Body of pancreas (tissue), 4 donors: ENCODE measurements at regions not wholly inside any gene's neighbourhood (a gene's known extent, or its start where the extent isn't known, plus 50 kb on each side); places are given as distances from the start of the nearest gene placed in this dataset.

Experiments used
- POLR2A ChIP-seq, 3 donors: fragments of 450-650 bp; IDR thresholded peaks; one replicate each; pipeline ENCODE4 v1.6.1; 2016; ENCODE audit warnings: antibody characterized with exemption in 3 of 3, mild to moderate bottlenecking in 2 of 3
- TF ChIP-seq, protein P1 (sequence below), 7 experiments: fragments of 450-650 bp in 4 of 7; fragments of 200-600 bp in 3 of 7; sonication (generic) in 3 of 7; IDR thresholded peaks; one replicate each; pipeline ENCODE4 v1.5.1; 2016 to 2019; ENCODE audit warnings: antibody characterized with exemption in 7 of 7

DNA sequence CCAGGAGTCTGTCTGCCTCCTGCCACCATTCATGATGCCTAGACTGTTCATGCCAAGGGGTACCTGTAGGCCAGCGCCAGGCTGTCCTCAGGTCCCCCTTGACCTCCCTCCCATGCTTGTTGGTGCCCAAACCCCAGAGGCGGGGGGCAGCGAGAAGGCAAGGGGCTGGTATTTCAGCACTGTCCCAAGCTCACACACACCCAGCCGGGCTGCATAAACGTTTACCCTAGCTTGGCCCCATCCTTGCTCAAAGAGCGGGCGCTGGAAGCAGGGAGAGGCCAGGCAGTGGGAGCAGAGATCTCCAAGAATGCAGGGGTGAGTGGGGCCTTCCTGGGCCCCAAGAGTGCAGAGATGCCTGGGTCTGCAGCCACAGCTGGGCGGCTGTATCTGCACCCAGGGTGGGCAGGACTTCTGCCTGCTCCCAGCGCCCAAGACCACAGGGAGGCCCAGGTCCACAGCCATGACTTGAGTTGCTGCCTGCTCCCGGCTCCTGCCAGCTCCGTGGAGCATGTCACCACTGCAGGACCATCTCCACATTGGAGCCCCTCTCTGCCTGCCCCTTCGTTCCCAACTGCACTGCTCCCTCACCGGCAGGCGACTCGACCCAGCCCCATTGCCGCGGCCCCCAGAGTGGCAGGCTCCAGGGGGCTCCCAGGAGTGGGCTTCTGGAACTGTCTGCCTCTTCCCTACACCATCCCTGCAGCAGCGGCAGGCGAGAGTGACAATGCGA lies 616.6 kb downstream of the METTL4 start:
- TF ChIP-seq, protein P1, sequence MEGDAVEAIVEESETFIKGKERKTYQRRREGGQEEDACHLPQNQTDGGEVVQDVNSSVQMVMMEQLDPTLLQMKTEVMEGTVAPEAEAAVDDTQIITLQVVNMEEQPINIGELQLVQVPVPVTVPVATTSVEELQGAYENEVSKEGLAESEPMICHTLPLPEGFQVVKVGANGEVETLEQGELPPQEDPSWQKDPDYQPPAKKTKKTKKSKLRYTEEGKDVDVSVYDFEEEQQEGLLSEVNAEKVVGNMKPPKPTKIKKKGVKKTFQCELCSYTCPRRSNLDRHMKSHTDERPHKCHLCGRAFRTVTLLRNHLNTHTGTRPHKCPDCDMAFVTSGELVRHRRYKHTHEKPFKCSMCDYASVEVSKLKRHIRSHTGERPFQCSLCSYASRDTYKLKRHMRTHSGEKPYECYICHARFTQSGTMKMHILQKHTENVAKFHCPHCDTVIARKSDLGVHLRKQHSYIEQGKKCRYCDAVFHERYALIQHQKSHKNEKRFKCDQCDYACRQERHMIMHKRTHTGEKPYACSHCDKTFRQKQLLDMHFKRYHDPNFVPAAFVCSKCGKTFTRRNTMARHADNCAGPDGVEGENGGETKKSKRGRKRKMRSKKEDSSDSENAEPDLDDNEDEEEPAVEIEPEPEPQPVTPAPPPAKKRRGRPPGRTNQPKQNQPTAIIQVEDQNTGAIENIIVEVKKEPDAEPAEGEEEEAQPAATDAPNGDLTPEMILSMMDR (IDR thresholded peaks at IDR 0.05), result no peak
- TF ChIP-seq POLR2A (IDR thresholded peaks at IDR 0.05), result no peak
